ENCODE measurements at regions not wholly inside any gene's neighbourhood (a gene's known extent, or its start where the extent isn't known, plus 50 kb on each side); places are given as distances from the start of the nearest gene placed in this dataset.

DNA sequence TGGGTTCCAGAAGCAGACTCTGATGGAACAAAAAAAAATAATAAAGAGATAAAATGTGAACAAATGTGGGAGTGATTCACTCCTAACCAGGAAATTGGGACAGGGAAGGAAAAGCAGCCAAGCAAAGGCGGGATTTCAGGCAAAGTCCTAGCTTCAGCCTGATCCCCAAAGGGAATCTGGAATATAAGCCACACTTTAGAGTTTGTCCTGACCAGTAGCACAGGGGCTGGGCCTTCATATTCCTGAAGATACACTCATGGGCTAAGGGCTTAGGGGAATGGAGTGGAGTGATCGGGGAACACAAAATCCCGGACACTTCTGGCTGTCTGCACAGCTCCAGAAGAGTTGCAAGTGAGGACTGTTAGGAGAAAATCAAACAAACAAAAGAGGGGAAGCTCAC is 135.0 kb upstream of the COL8A1 start:
- TF ChIP-seq, protein P1, sequence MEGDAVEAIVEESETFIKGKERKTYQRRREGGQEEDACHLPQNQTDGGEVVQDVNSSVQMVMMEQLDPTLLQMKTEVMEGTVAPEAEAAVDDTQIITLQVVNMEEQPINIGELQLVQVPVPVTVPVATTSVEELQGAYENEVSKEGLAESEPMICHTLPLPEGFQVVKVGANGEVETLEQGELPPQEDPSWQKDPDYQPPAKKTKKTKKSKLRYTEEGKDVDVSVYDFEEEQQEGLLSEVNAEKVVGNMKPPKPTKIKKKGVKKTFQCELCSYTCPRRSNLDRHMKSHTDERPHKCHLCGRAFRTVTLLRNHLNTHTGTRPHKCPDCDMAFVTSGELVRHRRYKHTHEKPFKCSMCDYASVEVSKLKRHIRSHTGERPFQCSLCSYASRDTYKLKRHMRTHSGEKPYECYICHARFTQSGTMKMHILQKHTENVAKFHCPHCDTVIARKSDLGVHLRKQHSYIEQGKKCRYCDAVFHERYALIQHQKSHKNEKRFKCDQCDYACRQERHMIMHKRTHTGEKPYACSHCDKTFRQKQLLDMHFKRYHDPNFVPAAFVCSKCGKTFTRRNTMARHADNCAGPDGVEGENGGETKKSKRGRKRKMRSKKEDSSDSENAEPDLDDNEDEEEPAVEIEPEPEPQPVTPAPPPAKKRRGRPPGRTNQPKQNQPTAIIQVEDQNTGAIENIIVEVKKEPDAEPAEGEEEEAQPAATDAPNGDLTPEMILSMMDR (IDR thresholded peaks at IDR 0.05): no peak
- TF ChIP-seq POLR2A (IDR thresholded peaks at IDR 0.05): no peak
- TF ChIP-seq POLR2AphosphoS5 (IDR thresholded peaks at IDR 0.05; ENCODE audit: insufficient read depth in 1 of 2, low read depth in 1 of 2): no peak
